ENCODE measurements at regions not wholly inside any gene's neighbourhood (a gene's known extent, or its start where the extent isn't known, plus 50 kb on each side); places are given as distances from the start of the nearest gene placed in this dataset.
"Not testable (repeated sequence)": the region's sequence is repeated elsewhere in the genome, so short reads cannot be mapped to it uniquely, and the experiment has no call there.

- DNase-seq = no peak
Observed at GRCh38 chr4:114252499-114252898, 273.1 kb upstream of the ARSJ start.

GRCh38 chr4:114257501-114257900, 278.1 kb upstream of the ARSJ start:
- DNase-seq = no peak

- DNase-seq = not testable (repeated sequence)
Observed at GRCh38 chr4:114262421-114262820, 283.0 kb upstream of the ARSJ start.

GRCh38 chr4:114263233-114263632, 283.8 kb upstream of the ARSJ start:
- no peak for DNase-seq

- DNase-seq = no peak
Observed at GRCh38 chr4:114264452-114264851, 285.0 kb upstream of the ARSJ start.

GRCh38 chr4:114264877-114265291, 285.4 kb upstream of the ARSJ start:
- DNase-seq = no peak

- DNase-seq = no peak
Observed at GRCh38 chr4:114265342-114265741, 285.9 kb upstream of the ARSJ start.

GRCh38 chr4:114267976-114268375, 288.5 kb upstream of the ARSJ start:
- no peak for DNase-seq

GRCh38 chr4:114271031-114271430, 291.6 kb upstream of the ARSJ start:
- DNase-seq = no peak

GRCh38 chr4:114272226-114272625, 292.8 kb upstream of the ARSJ start:
- DNase-seq = no peak

GRCh38 chr4:114273238-114273637, 293.8 kb upstream of the ARSJ start:
- DNase-seq = no peak

- no peak for DNase-seq
Observed at GRCh38 chr4:114277690-114278089, 298.2 kb upstream of the ARSJ start.

GRCh38 chr4:114279066-114279465, 299.6 kb upstream of the ARSJ start:
- DNase-seq = no peak

GRCh38 chr4:114279711-114280110, 300.3 kb upstream of the ARSJ start:
- DNase-seq = no peak

GRCh38 chr4:114280645-114281044, 301.2 kb upstream of the ARSJ start:
- no peak for DNase-seq

GRCh38 chr4:114281164-114281960, 301.9 kb upstream of the ARSJ start:
- DNase-seq = no peak

- DNase-seq = no peak
Observed at GRCh38 chr4:114282937-114283336, 303.5 kb upstream of the ARSJ start.

- DNase-seq = no peak
Observed at GRCh38 chr4:114284629-114285028, 305.2 kb upstream of the ARSJ start.

GRCh38 chr4:114286262-114286810, 306.9 kb upstream of the ARSJ start:
- no peak for DNase-seq

- no peak for DNase-seq
Observed at GRCh38 chr4:114287079-114287696, 307.7 kb upstream of the ARSJ start.

- no peak for DNase-seq
Observed at GRCh38 chr4:114296126-114296525, 302.5 kb upstream of the UGT8 start.

GRCh38 chr4:114302472-114302871, 296.1 kb upstream of the UGT8 start:
- DNase-seq = no peak

GRCh38 chr4:114304046-114304445, 294.6 kb upstream of the UGT8 start:
- no peak for DNase-seq

GRCh38 chr4:114304567-114304966, 294.0 kb upstream of the UGT8 start:
- no peak for DNase-seq
